Brain pericyte (primary cell): ENCODE measurements at regions not wholly inside any gene's neighbourhood (a gene's known extent, or its start where the extent isn't known, plus 50 kb on each side); places are given as distances from the start of the nearest gene placed in this dataset.

Experiments used
- DNase-seq: peaks from one replicate; pipeline ENCODE4 v3.0.0-alpha.2; 2012; ENCODE audit warnings: low read depth, low spot score

DNA sequence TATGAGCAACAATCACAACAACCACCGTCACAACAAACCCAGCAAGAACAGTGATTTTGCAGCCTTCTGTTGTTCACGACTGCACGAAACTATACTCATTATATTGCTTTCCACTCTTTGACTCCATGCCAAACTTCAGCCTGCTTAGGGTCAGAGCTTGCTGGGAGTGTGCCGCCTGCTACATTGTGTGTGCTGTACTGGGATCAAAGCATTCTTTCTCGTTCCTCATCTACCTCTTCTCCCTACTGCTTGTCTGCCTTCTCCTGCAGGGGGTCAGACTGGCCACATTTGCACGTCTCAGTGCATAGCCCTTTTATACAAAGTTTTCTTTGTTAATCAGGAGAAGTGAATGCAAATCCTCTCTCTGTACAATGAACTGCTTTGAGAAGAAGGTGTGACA is 401.6 kb upstream of the CITED2 start:
- no peak for DNase-seq

DNA sequence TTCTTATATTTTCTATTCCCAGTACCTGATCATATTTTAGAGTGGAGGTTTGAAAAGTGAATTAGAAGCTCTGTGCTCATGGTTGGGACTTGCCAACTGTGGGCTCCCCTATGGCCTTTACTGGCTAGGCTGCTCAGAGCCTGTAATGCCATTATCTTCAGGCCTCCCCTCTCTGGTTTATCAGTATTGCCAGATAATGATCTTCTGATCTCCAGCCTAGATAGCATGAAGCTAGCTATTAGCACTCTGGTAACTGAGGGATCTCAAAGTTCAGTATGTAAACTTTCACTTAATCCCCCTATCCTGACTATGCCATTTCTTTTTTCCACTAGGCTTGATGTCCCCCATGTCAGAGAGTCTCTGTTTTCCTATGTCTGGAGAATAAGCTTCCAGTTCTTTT is 393.7 kb upstream of the CITED2 start:
- DNase-seq, result no peak

- DNase-seq, result no peak
These were observed 392.3 kb upstream of the CITED2 start for GRCh38 chr6:139766796-139767195.

DNA sequence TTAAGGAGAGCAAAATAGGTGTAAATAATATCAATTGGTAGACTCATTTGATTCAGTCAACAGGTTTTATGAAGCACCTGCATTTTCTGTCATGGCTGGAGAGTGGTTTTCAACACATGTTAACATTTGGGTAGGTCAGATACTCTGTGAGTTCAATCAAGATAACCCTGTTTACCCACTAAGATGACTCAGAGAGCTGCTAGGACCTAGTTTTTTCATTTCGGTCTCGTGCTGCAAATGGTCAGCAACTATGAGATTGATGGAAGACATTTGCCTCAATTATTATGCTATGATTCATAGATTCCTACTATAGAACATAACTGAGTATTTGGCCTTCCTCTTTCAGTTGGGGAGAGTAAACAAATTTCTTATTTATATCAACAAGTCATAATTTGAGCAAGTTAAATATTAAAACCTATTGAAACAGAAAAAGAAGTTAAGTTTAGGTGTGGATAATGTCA is 391.4 kb upstream of the CITED2 start:
- no peak for DNase-seq

DNA sequence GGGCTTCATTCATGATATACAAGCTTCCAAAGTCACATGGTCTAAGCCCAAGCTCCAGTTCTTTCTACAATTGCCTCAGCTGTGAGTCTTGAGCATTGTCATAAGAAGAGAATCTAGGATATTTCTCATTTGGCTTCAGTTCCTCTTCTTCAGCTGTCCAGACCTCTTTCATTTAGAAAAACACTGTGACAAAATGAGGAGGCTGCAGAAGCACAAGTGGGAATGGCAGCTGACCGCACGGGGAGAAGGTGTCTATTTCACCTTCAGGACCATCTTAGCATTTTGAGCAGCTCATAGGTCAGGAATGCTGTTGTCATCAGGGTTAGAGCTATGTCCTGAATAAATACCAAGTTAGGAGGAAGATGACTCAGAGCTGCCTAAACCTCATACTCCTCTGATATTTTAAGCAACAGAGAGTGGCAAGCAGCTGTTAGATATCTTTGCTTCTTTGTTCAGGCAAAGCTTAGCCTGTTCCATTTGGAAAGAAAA is 390.1 kb upstream of the CITED2 start:
- DNase-seq, result peak; percentile 62

DNA sequence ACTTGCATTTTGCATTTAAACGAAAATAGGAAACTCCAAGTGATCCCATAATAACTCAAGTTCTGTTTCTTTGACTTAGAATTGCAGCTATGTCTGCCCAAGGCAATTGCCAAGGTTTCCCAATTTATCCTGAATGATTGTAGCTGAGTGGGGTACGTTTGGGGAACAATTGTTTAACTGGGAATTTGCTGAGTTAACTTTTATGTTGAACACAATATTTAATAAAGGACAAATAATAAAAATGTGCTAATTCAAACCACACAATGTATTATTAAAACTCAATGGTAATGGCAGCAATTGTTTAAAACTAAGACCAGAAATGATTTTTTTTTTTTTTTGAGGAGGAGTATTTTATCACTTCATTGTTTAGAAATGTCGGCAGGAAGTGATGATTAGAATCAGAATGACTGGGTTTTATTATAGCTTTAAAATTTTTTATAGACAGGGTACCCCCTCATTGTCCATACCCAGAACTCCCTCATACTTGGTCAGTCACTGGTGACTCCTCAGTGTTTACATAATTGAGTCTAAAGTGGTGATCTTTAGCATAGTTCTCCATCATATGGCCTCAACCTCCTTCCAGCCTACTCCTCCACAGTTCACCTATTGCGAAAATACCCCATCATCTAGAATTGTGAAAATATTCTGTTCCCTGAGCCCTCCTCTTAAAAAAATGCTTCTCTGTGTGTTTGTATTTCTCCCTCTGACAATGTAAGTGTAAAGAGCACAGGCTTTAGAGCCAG is 389.2 kb upstream of the CITED2 start:
- no peak for DNase-seq

- DNase-seq, result no peak
These were observed 388.2 kb upstream of the CITED2 start for GRCh38 chr6:139762587-139763031.

DNA sequence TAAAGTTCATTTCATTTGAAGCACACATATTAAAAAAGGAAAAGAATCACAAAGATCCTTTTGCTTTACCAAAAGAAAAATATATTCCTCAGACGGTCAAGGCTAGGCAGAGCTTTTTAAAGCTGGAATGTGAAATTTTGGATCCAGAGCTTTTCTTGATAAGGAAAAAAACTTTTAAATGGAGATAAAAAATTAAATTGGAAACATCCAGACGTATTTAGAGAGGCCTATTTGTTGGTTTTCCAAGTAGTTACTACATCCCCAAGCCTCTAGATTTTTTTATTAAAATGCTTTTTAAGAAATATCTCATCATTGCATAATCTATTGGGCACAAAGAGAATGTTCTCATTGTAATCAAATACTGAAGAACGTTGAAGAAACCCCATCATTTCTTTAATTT is 385.7 kb upstream of the CITED2 start:
- DNase-seq, result no peak

DNA sequence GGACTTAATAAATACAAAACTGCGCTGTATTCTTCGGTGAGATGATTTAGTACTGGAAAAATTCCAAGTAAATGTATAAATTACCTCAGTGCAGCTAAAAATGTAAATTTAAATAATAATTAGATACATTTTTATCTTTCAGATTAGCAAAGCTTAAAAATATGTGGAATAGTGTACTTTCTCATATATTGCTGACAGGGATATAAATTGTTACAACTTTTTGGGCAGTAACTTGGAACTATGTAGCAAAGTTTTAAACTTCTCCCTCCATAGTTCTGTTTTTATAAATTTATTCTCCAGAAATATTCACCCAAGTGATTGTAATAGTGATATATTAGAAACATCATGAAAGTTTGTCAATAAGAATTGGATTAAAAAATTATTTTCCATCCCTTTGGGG is 384.6 kb upstream of the CITED2 start:
- DNase-seq, result no peak

GRCh38 chr6:139758209-139758611 is 383.8 kb upstream of the CITED2 start:
- no peak for DNase-seq

- DNase-seq, result no peak
These were observed 383.3 kb upstream of the CITED2 start for GRCh38 chr6:139757784-139758183.

GRCh38 chr6:139756381-139756780 is 381.9 kb upstream of the CITED2 start:
- no peak for DNase-seq

DNA sequence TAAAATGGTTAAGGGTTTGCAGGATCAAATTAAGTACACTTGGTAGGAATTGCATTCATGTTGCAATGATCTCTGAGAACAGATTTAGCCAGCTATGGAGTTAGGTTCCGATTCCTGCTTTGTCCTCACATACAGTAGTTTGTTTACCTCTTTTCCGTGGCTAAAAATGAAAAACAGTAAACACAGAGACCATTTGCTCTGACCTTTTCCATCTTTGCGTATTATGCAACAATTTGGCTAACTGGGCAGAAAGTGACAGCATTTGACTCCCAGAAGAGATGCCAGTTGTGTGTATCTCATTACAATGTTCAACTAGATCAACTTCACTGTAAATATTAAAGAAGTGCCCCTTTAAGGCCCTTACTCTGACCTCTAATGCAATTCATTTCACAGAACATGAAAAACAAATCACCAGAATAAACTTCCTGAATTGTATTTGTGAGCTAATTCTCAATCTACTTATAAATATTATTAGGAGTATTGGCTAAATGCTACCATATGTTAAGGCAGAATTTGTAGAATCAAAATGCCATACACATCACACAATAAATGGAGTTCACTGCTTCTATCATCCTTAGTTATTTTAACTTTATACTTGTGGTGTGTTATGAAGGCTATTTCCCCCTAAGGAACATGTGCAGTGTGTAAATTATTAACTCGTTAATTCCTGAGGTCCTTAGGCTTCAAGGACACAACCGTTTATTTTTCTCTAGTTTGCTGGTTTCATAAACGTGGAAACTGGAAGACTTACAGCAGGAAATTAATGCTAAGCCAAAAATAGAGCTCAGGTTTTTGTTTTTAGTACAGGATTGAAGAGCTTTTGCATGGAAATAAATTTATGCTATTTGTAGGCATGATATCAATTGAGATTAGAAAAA is 380.7 kb upstream of the CITED2 start:
- no peak for DNase-seq

DNA sequence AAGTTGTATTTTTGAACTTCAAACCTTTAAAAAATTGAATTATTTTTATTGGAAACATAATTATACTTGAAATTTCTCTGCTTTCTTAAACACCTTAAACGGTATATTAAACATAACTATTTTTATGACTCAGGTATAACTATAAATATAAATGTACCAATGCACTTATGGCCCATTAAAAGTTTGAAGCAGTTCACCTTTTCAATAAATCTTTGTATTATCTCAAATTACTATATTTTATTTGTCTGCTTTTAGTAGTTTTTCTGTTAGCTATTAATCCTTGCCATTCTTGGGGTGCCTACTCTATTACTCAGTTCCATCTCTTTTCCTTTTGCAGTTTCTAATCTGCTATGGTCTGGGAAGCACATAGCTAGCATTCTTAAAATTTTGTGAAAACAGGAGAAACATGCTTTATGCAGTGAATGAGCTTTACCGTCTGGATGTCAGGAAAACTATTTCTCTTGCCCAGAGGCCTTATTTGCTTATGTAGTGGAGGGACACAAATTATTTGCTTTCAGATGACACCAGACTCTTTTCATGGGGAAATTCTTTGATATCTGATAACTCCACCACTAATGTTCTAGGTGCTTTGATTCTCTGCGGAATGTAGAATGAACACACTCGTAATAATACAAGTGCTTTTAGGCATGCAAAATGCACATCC is 378.9 kb upstream of the CITED2 start:
- DNase-seq, result no peak

GRCh38 chr6:139752086-139752485 is 377.6 kb upstream of the CITED2 start:
- no peak for DNase-seq

DNA sequence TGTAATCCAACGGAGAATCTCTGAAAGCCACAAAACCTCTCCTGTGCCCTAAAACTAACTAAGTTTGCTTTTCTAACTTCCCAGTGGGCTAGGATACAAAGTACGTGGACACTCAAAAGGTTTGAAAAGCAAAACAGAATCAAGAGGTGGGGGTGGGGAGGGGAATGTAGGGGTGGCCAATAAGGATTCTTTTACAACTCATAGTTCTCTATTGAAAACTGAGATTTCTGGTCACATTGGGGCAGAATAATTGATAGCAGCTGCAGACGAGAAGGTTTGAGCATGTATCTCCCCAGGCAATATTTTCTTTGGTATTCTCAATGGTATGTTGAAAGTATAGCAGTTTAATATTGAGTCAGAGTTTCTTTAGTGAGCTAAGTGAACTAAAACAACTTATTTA is 376.7 kb upstream of the CITED2 start:
- peak; percentile 85 for DNase-seq

- DNase-seq, result no peak
These were observed 374.1 kb upstream of the CITED2 start for GRCh38 chr6:139748353-139749146.

GRCh38 chr6:139747154-139747553 is 372.7 kb upstream of the CITED2 start:
- DNase-seq, result no peak

- DNase-seq, result no peak
These were observed 370.4 kb upstream of the CITED2 start for GRCh38 chr6:139744891-139745290.

- DNase-seq, result no peak
These were observed 369.4 kb upstream of the CITED2 start for GRCh38 chr6:139743664-139744437.
